HEK293 (cell line): ENCODE measurements at regions not wholly inside any gene's neighbourhood (a gene's known extent, or its start where the extent isn't known, plus 50 kb on each side); places are given as distances from the start of the nearest gene placed in this dataset.

Source experiments
- CTCF ChIA-PET: fragments of 350-600 bp; formaldehyde crosslinking; extraction: SDS; loops from one replicate; lab custom pipeline; 2021; ENCODE audit warnings: antibody characterized with exemption; lab: Yijun Ruan, JAX
- POLR2A ChIA-PET: fragments of 300-600 bp; formaldehyde crosslinking; extraction: SDS; loops from one replicate; lab custom pipeline; 2020; ENCODE audit warnings: antibody characterized with exemption, inconsistent platforms; lab: Yijun Ruan, JAX
- H3K27ac ChIP-seq: fragments of 200-500 bp; sonication (Bioruptor generic); 2 replicates; pipeline ENCODE4 v1.5.1; 2014; ENCODE audit warnings: low read depth, low read length, control low read depth, inconsistent platforms; ENCODE audit errors: extremely low read depth
- H3K36me3 ChIP-seq, 2 experiments: fragments of 200-500 bp in 1 of 2; sonication (Bioruptor generic) in 1 of 2; 1 replicate in 1 of 2; 2 replicates in 1 of 2; pipeline ENCODE4 v1.5.1; 2014 to 2017; ENCODE audit warnings: inconsistent platforms in 2 of 2, low read length in 2 of 2; ENCODE audit not compliant: control insufficient read depth in 2 of 2, insufficient read depth in 1 of 2
- H3K4me1 ChIP-seq: fragments of 200-500 bp; sonication (Bioruptor generic); 2 replicates; pipeline ENCODE4 v1.5.1; 2014; ENCODE audit warnings: mild to moderate bottlenecking, low read length, inconsistent platforms; ENCODE audit not compliant: control insufficient read depth, insufficient read depth
- H3K4me3 ChIP-seq: 2 replicates; pipeline ENCODE4 v1.5.1; 2011; ENCODE audit warnings: low read depth, mild to moderate bottlenecking, control low read depth, low read length, moderate library complexity
- H3K9me3 ChIP-seq: fragments of 200-500 bp; sonication (Bioruptor generic); 2 replicates; pipeline ENCODE4 v1.5.1; 2014; ENCODE audit warnings: low read depth, low read length, inconsistent platforms; ENCODE audit not compliant: control insufficient read depth, insufficient read depth
- FEZF1 ChIP-seq: fragments of 450-650 bp; formaldehyde crosslinking; IDR thresholded peaks from 2 replicates; pipeline ENCODE4 v1.5.1; 2016; ENCODE audit warnings: missing biosample characterization, missing genetic modification characterization
- SCRT2 ChIP-seq: fragments of 450-650 bp; formaldehyde crosslinking; IDR thresholded peaks from 2 replicates; pipeline ENCODE4 v1.5.1; 2016; ENCODE audit warnings: missing biosample characterization, missing genetic modification characterization
- SETDB1 ChIP-seq: IDR thresholded peaks from one replicate; pipeline ENCODE4 v1.6.1; 2017; ENCODE audit warnings: mild to moderate bottlenecking, low read length, moderate library complexity, mixed read lengths; ENCODE audit not compliant: insufficient read length
- ZBTB20 ChIP-seq: fragments of 450-650 bp; formaldehyde crosslinking; IDR thresholded peaks from 2 replicates; pipeline ENCODE4 v1.5.1; 2016; ENCODE audit warnings: missing biosample characterization, missing genetic modification characterization
- ZBTB7A ChIP-seq: fragments of 450-650 bp; formaldehyde crosslinking; IDR thresholded peaks from 2 replicates; pipeline ENCODE4 v1.5.1; 2016; ENCODE audit warnings: low read depth, missing biosample characterization, missing genetic modification characterization
- ZEB2 ChIP-seq: fragments of 450-650 bp; formaldehyde crosslinking; IDR thresholded peaks from 2 replicates; pipeline ENCODE4 v1.5.1; 2016; ENCODE audit warnings: missing biosample characterization, missing genetic modification characterization
- ZNF175 ChIP-seq: fragments of 450-650 bp; formaldehyde crosslinking; IDR thresholded peaks from 2 replicates; pipeline ENCODE4 v1.5.1; 2016; ENCODE audit warnings: missing biosample characterization, missing genetic modification characterization
- ZNF23 ChIP-seq: fragments of 450-650 bp; formaldehyde crosslinking; IDR thresholded peaks from 2 replicates; pipeline ENCODE4 v1.5.1; 2016; ENCODE audit warnings: missing biosample characterization, missing genetic modification characterization, borderline replicate concordance
- ZNF416 ChIP-seq: fragments of 450-650 bp; formaldehyde crosslinking; IDR thresholded peaks from 2 replicates; pipeline ENCODE4 v1.5.1; 2016; ENCODE audit warnings: missing biosample characterization, missing genetic modification characterization
- ZNF473 ChIP-seq: fragments of 450-650 bp; formaldehyde crosslinking; IDR thresholded peaks from 2 replicates; pipeline ENCODE4 v1.5.1; 2017; ENCODE audit warnings: missing biosample characterization, missing genetic modification characterization
- ZNF530 ChIP-seq: fragments of 450-650 bp; formaldehyde crosslinking; IDR thresholded peaks from 2 replicates; pipeline ENCODE4 v1.5.1; 2016; ENCODE audit warnings: low read depth, missing biosample characterization, missing genetic modification characterization
- ZNF548 ChIP-seq: fragments of 450-650 bp; formaldehyde crosslinking; IDR thresholded peaks from 2 replicates; pipeline ENCODE4 v1.5.1; 2016; ENCODE audit warnings: missing biosample characterization, missing genetic modification characterization
- ZNF555 ChIP-seq: fragments of 450-650 bp; formaldehyde crosslinking; conservative IDR thresholded peaks from 2 replicates; pipeline ENCODE4 v1.5.1; 2017; ENCODE audit warnings: missing biosample characterization, mild to moderate bottlenecking, missing genetic modification characterization, inconsistent platforms
- ZNF560 ChIP-seq: fragments of 450-650 bp; formaldehyde crosslinking; IDR thresholded peaks from 2 replicates; pipeline ENCODE4 v1.5.1; 2017; ENCODE audit warnings: missing biosample characterization, missing genetic modification characterization, borderline replicate concordance
- ZNF596 ChIP-seq: fragments of 450-650 bp; IDR thresholded peaks from 2 replicates; pipeline ENCODE4 v1.5.0; 2018; ENCODE audit warnings: missing biosample characterization, mild to moderate bottlenecking, missing genetic modification characterization, moderate library complexity
- ZNF621 ChIP-seq: fragments of 450-650 bp; formaldehyde crosslinking; IDR thresholded peaks from 2 replicates; pipeline ENCODE4 v1.5.1; 2017; ENCODE audit warnings: missing biosample characterization, missing genetic modification characterization
- ZNF623 ChIP-seq: fragments of 450-650 bp; formaldehyde crosslinking; IDR thresholded peaks from 2 replicates; pipeline ENCODE4 v1.5.1; 2016; ENCODE audit warnings: missing biosample characterization, missing genetic modification characterization
- ZNF654 ChIP-seq: fragments of 450-650 bp; formaldehyde crosslinking; IDR thresholded peaks from 2 replicates; pipeline ENCODE4 v1.5.1; 2016; ENCODE audit warnings: low read depth, missing biosample characterization, missing genetic modification characterization
- ZNF664 ChIP-seq: fragments of 450-650 bp; formaldehyde crosslinking; IDR thresholded peaks from 2 replicates; pipeline ENCODE4 v1.5.1; 2016; ENCODE audit warnings: missing biosample characterization, missing genetic modification characterization
- ZNF677 ChIP-seq: fragments of 450-650 bp; IDR thresholded peaks from 2 replicates; pipeline ENCODE4 v1.5.0; 2018; ENCODE audit warnings: missing biosample characterization, mild to moderate bottlenecking, missing genetic modification characterization, moderate library complexity
- ZNF701 ChIP-seq: fragments of 450-650 bp; formaldehyde crosslinking; IDR thresholded peaks from 2 replicates; pipeline ENCODE4 v1.5.1; 2016; ENCODE audit warnings: missing biosample characterization, missing genetic modification characterization
- ZNF843 ChIP-seq: fragments of 450-650 bp; formaldehyde crosslinking; IDR thresholded peaks from 2 replicates; pipeline ENCODE4 v1.5.1; 2016; ENCODE audit warnings: missing biosample characterization, missing genetic modification characterization
- ZSCAN30 ChIP-seq: fragments of 450-650 bp; IDR thresholded peaks from 2 replicates; pipeline ENCODE4 v1.5.1; 2018; ENCODE audit warnings: missing biosample characterization, mild to moderate bottlenecking, missing genetic modification characterization, moderate library complexity
- TF ChIP-seq, protein P1 (sequence below): fragments of 450-650 bp; formaldehyde crosslinking; IDR thresholded peaks from 2 replicates; pipeline ENCODE4 v1.5.1; 2017; ENCODE audit warnings: missing biosample characterization, missing genetic modification characterization
- TF ChIP-seq, protein P2 (sequence below): fragments of 450-650 bp; formaldehyde crosslinking; IDR thresholded peaks from 2 replicates; pipeline ENCODE4 v1.5.1; 2016; ENCODE audit warnings: missing biosample characterization, missing genetic modification characterization
- TF ChIP-seq, protein P3 (sequence below): fragments of 450-650 bp; formaldehyde crosslinking; IDR thresholded peaks from 2 replicates; pipeline ENCODE4 v1.5.1; 2016; ENCODE audit warnings: missing biosample characterization, missing genetic modification characterization
- TF ChIP-seq, protein P4 (sequence below): fragments of 450-650 bp; formaldehyde crosslinking; IDR thresholded peaks from 2 replicates; pipeline ENCODE4 v1.5.1; 2016; ENCODE audit warnings: missing biosample characterization, missing genetic modification characterization
- TF ChIP-seq, protein P5 (sequence below): fragments of 450-650 bp; formaldehyde crosslinking; IDR thresholded peaks from 2 replicates; pipeline ENCODE4 v1.5.1; 2017; ENCODE audit warnings: missing biosample characterization, missing genetic modification characterization

DNA sequence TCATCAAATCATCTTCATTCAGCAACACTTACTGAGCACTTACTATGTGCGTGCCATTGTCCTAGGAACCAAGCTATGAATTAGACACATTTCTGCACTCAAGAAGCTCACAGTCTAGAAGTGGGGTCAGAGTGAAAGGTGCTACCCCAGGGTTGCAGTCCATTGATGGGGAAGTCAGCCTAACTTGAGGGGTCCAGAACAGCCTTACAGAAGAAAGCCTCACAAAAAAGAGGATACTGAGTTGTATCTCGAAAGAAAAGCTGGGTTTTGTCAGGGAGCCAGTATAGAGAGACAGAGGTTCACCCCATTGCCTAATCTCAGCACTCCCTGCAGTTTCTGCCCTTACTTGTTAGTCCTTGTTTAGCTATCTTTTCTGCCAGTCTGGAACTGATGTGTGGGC is 153.1 kb upstream of the JUN start:
- Histone ChIP-seq H3K4me1 (no peaks in the 10 kb centered on the region), H3K27ac (no peak overlapping the region), H3K36me3 (no peaks in the 10 kb centered on the region), H3K4me3 (no peak overlapping the region), H3K9me3 (no peaks in the 10 kb centered on the region)
- TF ChIP-seq ZNF664 (tag by site-specific recombination) (no peak), ZNF555 (tag by site-specific recombination) (no peak), ZNF416 (tag by site-specific recombination) (no peak), ZBTB20 (no peak), ZSCAN30 (tag by site-specific recombination) (no peak), ZNF473 (tag by site-specific recombination) (no peak), ZNF677 (no peak), ZNF596 (tag by site-specific recombination) (no peak), FEZF1 (tag by site-specific recombination) (no peak), ZNF548 (tag by site-specific recombination) (no peak), ZNF560 (tag by site-specific recombination) (no peak), ZBTB7A (tag by site-specific recombination) (no peak), ZNF623 (tag by site-specific recombination) (no peak), ZNF23 (tag by site-specific recombination) (no peak), SCRT2 (tag by site-specific recombination) (no peak), ZEB2 (tag by site-specific recombination) (no peak), ZNF843 (no peak)
- TF ChIP-seq, protein P1, sequence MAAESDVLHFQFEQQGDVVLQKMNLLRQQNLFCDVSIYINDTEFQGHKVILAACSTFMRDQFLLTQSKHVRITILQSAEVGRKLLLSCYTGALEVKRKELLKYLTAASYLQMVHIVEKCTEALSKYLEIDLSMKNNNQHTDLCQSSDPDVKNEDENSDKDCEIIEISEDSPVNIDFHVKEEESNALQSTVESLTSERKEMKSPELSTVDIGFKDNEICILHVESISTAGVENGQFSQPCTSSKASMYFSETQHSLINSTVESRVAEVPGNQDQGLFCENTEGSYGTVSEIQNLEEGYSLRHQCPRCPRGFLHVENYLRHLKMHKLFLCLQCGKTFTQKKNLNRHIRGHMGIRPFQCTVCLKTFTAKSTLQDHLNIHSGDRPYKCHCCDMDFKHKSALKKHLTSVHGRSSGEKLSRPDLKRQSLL (tag by site-specific recombination), result no peak
- POLR2A ChIA-PET, result no interaction called here
- CTCF ChIA-PET, result no interaction called here

DNA sequence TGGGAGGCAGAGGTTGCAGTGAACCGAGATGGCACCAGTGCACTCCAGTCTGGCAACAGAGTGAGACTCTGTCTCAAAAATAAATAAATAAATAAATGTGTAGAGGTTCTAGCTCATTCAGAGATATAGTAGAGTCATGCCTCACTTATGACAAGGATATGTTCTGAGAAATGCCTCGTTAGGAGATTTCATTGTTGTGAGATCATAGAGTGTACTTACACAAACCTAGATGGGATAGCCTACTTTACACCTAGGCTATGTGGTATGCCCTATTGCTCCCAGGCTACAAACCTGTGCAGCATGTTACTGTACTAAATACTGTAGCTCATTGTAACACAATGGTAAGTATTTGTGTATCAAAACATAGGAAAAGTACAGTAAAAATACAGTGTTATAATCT is 155.3 kb upstream of the JUN start:
- Histone ChIP-seq H3K36me3 (no peaks in the 10 kb centered on the region), H3K27ac (no peak overlapping the region), H3K4me1 (no peaks in the 10 kb centered on the region), H3K9me3 (no peaks in the 10 kb centered on the region), H3K4me3 (no peak overlapping the region)
- ChIA-PET POLR2A (no interaction called here), CTCF (interaction anchor here (1.4 kb wide), 1 partner anchor 52 kb away, joined by 3 read pairs; no protein-coding TSS in a partner anchor)
- TF ChIP-seq ZNF701 (tag by site-specific recombination) (no peak), ZNF621 (no peak), ZNF175 (tag by site-specific recombination) (no peak), ZNF623 (tag by site-specific recombination) (no peak), ZNF654 (no peak), ZNF530 (tag by site-specific recombination) (no peak), SETDB1 (no peak), ZNF416 (tag by site-specific recombination) (no peak)
- TF ChIP-seq, protein P2, sequence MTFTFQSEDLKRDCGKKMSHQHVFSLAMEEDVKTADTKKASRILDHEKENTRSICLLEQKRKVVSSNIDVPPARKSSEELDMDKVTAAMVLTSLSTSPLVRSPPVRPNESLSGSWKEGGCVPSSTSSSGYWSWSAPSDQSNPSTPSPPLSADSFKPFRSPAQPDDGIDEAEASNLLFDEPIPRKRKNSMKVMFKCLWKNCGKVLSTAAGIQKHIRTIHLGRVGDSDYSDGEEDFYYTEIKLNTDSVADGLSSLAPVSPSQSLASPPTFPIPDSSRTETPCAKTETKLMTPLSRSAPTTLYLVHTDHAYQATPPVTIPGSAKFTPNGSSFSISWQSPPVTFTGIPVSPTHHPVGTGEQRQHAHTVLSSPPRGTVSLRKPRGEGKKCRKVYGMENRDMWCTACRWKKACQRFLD (tag by site-specific recombination), result no peak
- TF ChIP-seq, protein P3, sequence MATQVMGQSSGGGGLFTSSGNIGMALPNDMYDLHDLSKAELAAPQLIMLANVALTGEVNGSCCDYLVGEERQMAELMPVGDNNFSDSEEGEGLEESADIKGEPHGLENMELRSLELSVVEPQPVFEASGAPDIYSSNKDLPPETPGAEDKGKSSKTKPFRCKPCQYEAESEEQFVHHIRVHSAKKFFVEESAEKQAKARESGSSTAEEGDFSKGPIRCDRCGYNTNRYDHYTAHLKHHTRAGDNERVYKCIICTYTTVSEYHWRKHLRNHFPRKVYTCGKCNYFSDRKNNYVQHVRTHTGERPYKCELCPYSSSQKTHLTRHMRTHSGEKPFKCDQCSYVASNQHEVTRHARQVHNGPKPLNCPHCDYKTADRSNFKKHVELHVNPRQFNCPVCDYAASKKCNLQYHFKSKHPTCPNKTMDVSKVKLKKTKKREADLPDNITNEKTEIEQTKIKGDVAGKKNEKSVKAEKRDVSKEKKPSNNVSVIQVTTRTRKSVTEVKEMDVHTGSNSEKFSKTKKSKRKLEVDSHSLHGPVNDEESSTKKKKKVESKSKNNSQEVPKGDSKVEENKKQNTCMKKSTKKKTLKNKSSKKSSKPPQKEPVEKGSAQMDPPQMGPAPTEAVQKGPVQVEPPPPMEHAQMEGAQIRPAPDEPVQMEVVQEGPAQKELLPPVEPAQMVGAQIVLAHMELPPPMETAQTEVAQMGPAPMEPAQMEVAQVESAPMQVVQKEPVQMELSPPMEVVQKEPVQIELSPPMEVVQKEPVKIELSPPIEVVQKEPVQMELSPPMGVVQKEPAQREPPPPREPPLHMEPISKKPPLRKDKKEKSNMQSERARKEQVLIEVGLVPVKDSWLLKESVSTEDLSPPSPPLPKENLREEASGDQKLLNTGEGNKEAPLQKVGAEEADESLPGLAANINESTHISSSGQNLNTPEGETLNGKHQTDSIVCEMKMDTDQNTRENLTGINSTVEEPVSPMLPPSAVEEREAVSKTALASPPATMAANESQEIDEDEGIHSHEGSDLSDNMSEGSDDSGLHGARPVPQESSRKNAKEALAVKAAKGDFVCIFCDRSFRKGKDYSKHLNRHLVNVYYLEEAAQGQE, result no peak
- TF ChIP-seq, protein P4, sequence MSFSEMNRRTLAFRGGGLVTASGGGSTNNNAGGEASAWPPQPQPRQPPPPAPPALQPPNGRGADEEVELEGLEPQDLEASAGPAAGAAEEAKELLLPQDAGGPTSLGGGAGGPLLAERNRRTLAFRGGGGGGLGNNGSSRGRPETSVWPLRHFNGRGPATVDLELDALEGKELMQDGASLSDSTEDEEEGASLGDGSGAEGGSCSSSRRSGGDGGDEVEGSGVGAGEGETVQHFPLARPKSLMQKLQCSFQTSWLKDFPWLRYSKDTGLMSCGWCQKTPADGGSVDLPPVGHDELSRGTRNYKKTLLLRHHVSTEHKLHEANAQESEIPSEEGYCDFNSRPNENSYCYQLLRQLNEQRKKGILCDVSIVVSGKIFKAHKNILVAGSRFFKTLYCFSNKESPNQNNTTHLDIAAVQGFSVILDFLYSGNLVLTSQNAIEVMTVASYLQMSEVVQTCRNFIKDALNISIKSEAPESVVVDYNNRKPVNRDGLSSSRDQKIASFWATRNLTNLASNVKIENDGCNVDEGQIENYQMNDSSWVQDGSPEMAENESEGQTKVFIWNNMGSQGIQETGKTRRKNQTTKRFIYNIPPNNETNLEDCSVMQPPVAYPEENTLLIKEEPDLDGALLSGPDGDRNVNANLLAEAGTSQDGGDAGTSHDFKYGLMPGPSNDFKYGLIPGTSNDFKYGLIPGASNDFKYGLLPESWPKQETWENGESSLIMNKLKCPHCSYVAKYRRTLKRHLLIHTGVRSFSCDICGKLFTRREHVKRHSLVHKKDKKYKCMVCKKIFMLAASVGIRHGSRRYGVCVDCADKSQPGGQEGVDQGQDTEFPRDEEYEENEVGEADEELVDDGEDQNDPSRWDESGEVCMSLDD (tag by site-specific recombination), result no peak
- TF ChIP-seq, protein P5, sequence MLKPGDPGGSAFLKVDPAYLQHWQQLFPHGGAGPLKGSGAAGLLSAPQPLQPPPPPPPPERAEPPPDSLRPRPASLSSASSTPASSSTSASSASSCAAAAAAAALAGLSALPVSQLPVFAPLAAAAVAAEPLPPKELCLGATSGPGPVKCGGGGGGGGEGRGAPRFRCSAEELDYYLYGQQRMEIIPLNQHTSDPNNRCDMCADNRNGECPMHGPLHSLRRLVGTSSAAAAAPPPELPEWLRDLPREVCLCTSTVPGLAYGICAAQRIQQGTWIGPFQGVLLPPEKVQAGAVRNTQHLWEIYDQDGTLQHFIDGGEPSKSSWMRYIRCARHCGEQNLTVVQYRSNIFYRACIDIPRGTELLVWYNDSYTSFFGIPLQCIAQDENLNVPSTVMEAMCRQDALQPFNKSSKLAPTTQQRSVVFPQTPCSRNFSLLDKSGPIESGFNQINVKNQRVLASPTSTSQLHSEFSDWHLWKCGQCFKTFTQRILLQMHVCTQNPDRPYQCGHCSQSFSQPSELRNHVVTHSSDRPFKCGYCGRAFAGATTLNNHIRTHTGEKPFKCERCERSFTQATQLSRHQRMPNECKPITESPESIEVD (tag by site-specific recombination), result no peak
